IPS-15b (cell line): ENCODE measurements at regions not wholly inside any gene's neighbourhood (a gene's known extent, or its start where the extent isn't known, plus 50 kb on each side); places are given as distances from the start of the nearest gene placed in this dataset.

ENCODE experiments used
- H3K27me3 ChIP-seq: one replicate; pipeline ENCODE4 v1.6.1; 2013; ENCODE audit warnings: low read length; ENCODE audit not compliant: control insufficient read depth, insufficient read depth
- H3K36me3 ChIP-seq: one replicate; pipeline ENCODE4 v1.6.1; 2013; ENCODE audit warnings: low read length; ENCODE audit not compliant: control insufficient read depth, insufficient read depth
- H3K4me1 ChIP-seq: one replicate; pipeline ENCODE4 v1.6.1; 2013; ENCODE audit warnings: mild to moderate bottlenecking, low read length; ENCODE audit not compliant: control insufficient read depth, insufficient read depth
- H3K4me3 ChIP-seq: one replicate; pipeline ENCODE4 v1.5.1; 2013; ENCODE audit warnings: low read depth, low read length
- H3K9ac ChIP-seq: one replicate; pipeline ENCODE4 v1.6.1; 2013; ENCODE audit warnings: low read depth, mild to moderate bottlenecking, low read length
- H3K9me3 ChIP-seq: one replicate; pipeline ENCODE4 v1.6.1; 2013; ENCODE audit warnings: mild to moderate bottlenecking, low read length; ENCODE audit not compliant: control insufficient read depth, insufficient read depth

DNA sequence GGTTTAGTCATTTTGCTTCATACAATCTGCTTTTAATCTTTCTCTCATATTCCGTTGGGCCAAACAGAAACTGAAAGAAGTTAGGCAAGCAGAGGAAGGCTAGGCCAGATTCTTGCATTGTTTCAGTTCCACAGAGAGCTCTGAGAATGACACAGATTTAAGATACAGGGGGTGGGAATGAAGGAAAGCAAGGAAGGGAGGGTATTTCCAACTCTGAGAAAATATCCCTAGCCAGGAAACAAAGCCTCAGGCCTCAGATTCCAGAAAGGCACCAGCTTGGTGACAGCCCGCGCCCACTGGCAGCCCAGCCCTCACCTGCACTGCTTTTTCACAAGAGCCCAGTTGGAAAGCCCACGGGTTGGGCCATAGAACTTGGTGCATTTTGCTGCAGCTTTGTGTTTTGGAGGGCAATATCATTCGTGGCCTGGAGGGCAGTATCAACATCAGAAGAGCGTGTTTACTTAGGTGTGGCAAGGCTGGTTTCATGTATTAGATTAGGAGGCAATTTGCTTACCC is 63.5 kb downstream of the ENC1 start:
- H3K36me3 ChIP-seq: no peaks in the 10 kb centered on the region
- H3K9me3 ChIP-seq: no peaks in the 10 kb centered on the region
- no peak overlapping the region for H3K4me3 ChIP-seq
- no peaks in the 10 kb centered on the region for H3K27me3 ChIP-seq
- H3K4me1 ChIP-seq: no peaks in the 10 kb centered on the region
- H3K9ac ChIP-seq: no peak overlapping the region

DNA sequence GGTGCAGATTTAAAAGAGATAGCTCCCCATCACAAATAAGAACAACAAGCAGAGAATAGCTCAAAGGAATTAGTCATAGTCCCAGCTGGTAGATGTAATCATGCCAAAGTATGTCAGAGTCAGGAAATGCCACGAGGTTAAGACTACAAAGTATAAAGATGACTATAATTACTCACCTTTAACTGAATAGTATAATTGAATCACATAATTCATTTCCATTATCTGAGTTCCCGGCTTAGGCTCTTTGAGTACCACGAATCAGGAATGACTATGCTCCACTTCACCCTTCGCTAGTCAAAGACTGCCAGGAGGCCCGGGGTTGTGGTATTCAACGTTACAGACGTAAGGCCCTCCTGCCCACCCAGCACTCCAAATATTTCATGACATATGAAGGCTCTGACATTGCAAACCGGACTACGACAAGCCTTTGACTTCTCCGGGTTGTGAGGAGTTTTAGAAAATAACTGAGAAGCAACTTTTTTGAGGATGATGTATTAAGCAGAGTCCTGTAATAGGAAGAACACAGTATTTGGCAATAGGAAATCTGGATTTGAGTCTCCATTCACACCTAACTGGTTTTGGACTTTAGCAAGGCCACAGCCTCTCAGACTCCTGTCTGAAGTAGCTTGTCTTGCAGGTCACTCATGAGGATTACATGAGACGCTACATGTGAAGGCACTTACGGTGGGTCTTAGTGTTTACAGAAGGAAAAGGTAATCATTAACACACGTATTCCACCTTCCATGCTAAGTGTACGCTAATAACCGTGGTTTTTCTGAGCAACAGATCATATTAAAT is 64.6 kb downstream of the ENC1 start:
- Histone ChIP-seq H3K27me3 (no peaks in the 10 kb centered on the region), H3K9ac (no peak overlapping the region)

DNA sequence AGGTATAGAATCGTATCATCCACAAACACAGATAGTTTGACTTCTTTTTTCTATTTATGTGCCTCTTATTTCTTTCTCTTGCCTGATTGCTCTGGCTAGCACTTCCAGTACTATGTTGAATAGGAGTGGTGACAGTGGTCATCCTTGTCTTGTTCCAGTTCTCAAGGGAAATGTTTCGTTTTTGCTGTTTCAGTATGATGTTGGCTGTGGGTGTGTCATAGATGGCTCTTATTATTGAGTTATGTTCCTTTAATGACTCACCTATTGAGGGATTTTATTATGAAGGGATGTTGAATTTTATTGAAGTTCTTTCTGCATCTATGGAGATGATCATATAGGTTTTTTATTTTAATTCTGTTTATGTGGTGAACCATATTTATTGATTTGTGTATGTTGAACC is 70.3 kb downstream of the ENC1 start:
- Histone ChIP-seq H3K36me3 (no peaks in the 10 kb centered on the region), H3K4me1 (no peaks in the 10 kb centered on the region), H3K4me3 (no peak overlapping the region), H3K9ac (no peak overlapping the region), H3K27me3 (no peaks in the 10 kb centered on the region), H3K9me3 (no peaks in the 10 kb centered on the region)

More for the DNA sequence above, 64.6 kb downstream of the ENC1 start:
- H3K4me3 ChIP-seq: no peak overlapping the region
- H3K4me1 ChIP-seq: no peaks in the 10 kb centered on the region
- H3K9me3 ChIP-seq: no peaks in the 10 kb centered on the region
- no peaks in the 10 kb centered on the region for H3K36me3 ChIP-seq

DNA sequence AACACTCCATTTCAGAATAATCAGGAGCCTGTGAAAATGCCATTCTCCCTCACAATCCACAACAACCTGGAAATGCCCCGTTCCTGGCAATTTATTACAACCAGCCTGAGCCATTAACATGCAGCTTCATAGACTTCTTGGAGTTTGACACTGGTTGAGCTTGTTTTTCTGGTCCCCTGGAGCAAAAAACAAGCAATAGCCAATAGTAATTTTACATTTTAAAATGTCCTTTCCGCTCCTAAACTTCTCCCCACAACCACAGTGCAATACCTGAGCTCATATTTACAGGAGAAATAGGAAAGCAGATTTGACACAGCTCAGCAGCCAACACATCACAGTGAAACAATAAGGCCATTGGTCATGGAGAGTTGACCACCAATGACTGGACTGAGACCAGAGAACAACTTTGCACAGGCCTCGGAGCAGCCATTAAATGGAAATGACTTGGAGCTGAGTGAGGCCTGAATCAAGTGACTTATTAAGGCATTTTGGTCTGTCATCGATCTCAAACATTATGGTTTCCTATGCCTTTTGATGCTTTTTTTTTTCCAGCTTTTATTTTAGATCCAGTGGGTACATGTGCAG is 73.0 kb downstream of the ENC1 start:
- Histone ChIP-seq H3K9me3 (no peaks in the 10 kb centered on the region), H3K4me1 (no peaks in the 10 kb centered on the region), H3K9ac (no peak overlapping the region), H3K4me3 (no peak overlapping the region), H3K36me3 (no peaks in the 10 kb centered on the region), H3K27me3 (no peaks in the 10 kb centered on the region)

DNA sequence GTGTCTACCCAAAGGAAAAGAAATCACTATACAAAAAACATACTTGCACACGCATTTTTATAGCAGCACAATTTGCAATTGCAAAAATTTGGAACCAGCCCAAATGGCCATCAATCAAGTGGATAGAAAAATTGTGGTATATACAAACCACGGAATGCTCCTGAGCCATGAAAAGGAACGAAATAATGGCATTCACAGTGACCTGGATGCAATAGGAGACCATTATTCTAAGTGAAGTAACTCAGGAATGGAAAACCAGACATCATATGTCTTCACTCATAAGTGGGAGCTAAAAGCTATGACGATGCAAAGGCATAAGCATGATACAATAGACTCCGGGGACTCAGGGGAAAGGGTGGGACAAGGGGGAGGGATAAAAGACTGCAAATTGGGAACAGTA is 78.4 kb downstream of the ENC1 start:
- Histone ChIP-seq H3K9ac (no peak overlapping the region), H3K4me3 (no peak overlapping the region), H3K9me3 (no peaks in the 10 kb centered on the region), H3K36me3 (no peaks in the 10 kb centered on the region), H3K4me1 (no peaks in the 10 kb centered on the region), H3K27me3 (no peaks in the 10 kb centered on the region)

DNA sequence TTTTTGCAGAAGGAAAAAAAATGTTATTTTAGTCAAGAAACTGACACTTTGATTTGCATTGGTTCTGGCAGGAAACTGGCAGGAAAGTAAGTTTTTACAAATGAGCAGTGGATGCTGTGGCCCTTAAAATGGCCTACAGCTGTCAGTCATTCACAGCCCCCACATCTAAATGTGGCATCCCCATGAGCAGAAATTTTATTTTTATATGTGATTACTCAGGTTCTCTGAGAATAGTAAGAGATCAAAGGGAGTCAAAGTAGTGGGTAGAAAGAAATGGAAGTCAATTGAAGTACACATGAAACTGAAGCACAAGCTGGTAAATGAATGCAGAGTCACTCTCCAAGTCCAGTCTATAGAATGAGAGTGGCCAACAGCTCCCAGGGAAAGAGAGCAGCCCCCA is 80.3 kb downstream of the ENC1 start:
- Histone ChIP-seq H3K9ac (no peak overlapping the region), H3K36me3 (no peaks in the 10 kb centered on the region), H3K9me3 (no peaks in the 10 kb centered on the region), H3K4me3 (no peak overlapping the region), H3K27me3 (no peaks in the 10 kb centered on the region), H3K4me1 (no peaks in the 10 kb centered on the region)

DNA sequence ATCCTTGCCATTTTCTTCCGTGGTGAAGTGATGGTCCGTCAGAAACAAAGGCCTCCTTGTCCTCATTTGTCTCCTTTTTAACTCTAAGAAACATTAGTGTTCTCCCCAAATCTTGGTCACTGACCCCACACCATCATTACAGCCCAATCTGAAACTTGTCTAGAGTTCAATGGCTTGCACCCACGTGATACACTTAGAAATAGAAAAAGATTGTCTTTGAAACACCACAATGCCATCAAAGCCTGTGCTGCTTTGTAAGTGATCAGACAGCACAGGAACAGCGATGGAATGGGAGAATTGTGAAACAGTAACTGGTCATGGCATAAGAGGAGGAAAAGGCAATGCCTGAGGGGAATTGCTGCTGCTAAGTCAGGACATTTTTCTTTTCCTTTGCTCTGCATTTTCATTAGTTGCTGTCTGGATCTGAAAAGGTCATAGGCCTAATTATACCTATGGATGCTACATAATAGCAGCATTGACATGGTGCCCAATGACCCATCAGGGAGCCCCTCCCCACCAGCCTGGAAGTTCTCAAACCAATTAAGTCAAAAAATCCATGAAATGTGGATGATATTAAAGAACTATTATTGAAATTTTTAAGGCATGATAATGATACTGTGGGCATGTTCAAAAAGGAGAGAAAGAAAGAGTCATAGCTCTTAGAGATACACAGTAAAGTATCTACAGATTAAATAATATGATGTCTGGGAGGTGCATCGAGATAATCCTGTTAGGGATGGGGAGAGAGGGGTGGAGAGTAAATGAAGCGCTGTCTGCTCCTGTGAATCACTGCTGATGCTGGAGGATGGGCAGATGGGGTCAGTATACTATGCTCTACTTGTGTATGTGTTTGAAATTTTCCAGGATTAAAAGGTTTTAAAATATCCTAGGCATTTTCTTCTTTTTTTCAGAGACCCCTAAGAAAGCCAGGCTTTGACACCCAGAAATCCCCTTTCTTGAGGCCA is 83.6 kb downstream of the ENC1 start:
- H3K9me3 ChIP-seq: no peaks in the 10 kb centered on the region
- no peak overlapping the region for H3K4me3 ChIP-seq
- H3K4me1 ChIP-seq: no peaks in the 10 kb centered on the region
- no peaks in the 10 kb centered on the region for H3K36me3 ChIP-seq
- H3K9ac ChIP-seq: no peak overlapping the region
- no peaks in the 10 kb centered on the region for H3K27me3 ChIP-seq

DNA sequence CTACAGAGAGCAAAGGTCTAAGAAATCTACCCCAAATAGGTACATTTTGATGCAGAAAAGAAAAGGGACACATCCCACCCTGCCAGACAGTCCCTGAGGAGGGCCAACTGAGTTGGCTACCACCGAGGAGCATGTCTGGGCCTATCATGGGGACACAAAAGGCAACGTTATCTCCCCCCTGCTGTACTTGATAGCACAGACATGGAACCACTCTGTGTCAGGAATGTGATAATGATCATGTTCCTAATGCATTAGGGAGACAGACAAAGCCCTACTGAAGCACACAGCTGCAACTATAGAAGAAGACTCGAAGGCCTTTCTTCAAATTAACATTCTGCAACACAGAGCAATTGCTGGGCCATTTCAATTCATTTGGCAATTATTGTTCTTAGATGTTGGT is 84.5 kb downstream of the ENC1 start:
- H3K27me3 ChIP-seq: no peaks in the 10 kb centered on the region
- no peaks in the 10 kb centered on the region for H3K9me3 ChIP-seq
- H3K9ac ChIP-seq: no peak overlapping the region
- H3K36me3 ChIP-seq: no peaks in the 10 kb centered on the region
- H3K4me1 ChIP-seq: no peaks in the 10 kb centered on the region
- no peak overlapping the region for H3K4me3 ChIP-seq

DNA sequence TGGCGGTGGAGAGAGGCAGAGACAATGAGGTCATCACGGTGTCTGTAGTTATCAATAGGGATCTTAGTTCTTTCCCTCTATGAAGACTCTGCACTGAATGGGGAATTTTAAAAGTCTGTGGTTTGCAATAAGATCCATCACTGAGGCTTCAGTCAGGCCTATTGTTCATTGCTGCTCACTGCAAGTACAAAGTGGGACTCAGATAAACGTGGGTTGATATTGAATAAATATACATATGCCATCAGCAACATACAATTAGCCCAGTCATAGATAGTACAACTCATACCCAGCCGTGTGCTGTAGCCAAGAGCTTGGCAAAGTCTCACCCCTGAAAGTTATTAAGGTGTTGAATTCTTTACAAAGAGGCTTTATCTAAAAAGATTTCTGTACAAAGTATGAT is 88.4 kb downstream of the ENC1 start:
- peaks cover 20% of the 10 kb centered on the region for H3K27me3 ChIP-seq
- no peak overlapping the region for H3K4me3 ChIP-seq
- H3K9ac ChIP-seq: no peak overlapping the region
- no peaks in the 10 kb centered on the region for H3K4me1 ChIP-seq
- no peaks in the 10 kb centered on the region for H3K9me3 ChIP-seq
- no peaks in the 10 kb centered on the region for H3K36me3 ChIP-seq

DNA sequence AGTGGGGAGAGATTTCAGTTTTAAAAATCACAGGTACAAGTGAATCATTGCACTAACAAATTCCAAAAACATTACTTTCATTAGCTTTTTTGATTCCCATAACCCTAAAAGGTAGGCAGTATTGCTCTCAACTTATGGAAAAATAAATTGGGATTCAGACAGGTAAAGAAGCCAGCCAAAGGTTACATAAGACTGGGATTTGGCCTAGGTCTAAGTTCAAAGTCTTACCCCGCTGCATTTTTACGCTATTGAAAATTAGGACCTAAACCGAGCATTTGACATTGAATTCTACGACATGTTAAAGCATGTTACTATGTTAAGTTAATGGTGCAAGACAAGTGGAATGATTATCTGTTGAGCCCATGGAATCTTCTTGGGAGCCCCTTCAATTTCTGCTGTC is 89.6 kb downstream of the ENC1 start:
- Histone ChIP-seq H3K9me3 (no peaks in the 10 kb centered on the region), H3K4me3 (no peak overlapping the region), H3K36me3 (no peaks in the 10 kb centered on the region), H3K4me1 (no peaks in the 10 kb centered on the region), H3K27me3 (peaks cover 29% of the 10 kb centered on the region), H3K9ac (no peak overlapping the region)

DNA sequence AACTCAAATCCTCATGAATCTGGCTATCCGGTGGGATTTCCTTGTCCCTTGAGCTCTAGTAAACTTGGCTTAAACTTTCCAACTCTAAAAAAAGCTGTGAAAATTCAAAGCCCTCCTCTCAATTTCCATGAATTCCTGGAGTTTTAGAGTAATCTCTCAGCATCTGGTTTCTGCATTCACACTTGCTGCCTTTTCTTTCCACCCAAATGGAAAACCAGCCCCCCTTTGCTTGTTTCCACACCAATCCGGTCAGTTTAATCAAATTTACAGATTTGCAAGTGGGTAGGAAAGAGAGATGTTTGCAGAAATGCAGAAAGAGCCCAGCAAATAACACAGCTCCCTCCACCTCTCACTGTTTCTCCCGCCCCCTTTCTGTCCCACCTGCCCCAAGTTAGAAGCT is 91.1 kb downstream of the ENC1 start:
- H3K9ac ChIP-seq: no peak overlapping the region
- H3K36me3 ChIP-seq: no peaks in the 10 kb centered on the region
- peaks cover 8% of the 10 kb centered on the region for H3K4me1 ChIP-seq
- H3K4me3 ChIP-seq: no peak overlapping the region
- no peaks in the 10 kb centered on the region for H3K9me3 ChIP-seq
- peaks cover 41% of the 10 kb centered on the region for H3K27me3 ChIP-seq
